ENCODE measurements at regions not wholly inside any gene's neighbourhood (a gene's known extent, or its start where the extent isn't known, plus 50 kb on each side); places are given as distances from the start of the nearest gene placed in this dataset.
"Not testable (repeated sequence)": the region's sequence is repeated elsewhere in the genome, so short reads cannot be mapped to it uniquely, and the experiment has no call there.

- in situ Hi-C loops (cut with HindIII; ENCODE audit: low sequenced_read_pairs) = not testable (repeated sequence)
Measured at GRCh38 chr18:27510036-27510633, 325.0 kb upstream of the CHST9 start.

GRCh38 chr18:27501671-27502070, 316.6 kb upstream of the CHST9 start:
- in situ Hi-C loops (cut with HindIII; ENCODE audit: low sequenced_read_pairs) = no loop called here

- in situ Hi-C loops (cut with HindIII; ENCODE audit: low sequenced_read_pairs) = no loop called here
Measured at GRCh38 chr18:27500531-27500930, 315.4 kb upstream of the CHST9 start.

GRCh38 chr18:27497246-27497645, 312.1 kb upstream of the CHST9 start:
- in situ Hi-C loops (cut with HindIII; ENCODE audit: low sequenced_read_pairs) = no loop called here

GRCh38 chr18:27493182-27493581, 308.1 kb upstream of the CHST9 start:
- in situ Hi-C loops (cut with HindIII; ENCODE audit: low sequenced_read_pairs) = no loop called here

- in situ Hi-C loops (cut with HindIII; ENCODE audit: low sequenced_read_pairs) = no loop called here
Measured at GRCh38 chr18:27491772-27492171, 306.7 kb upstream of the CHST9 start.

GRCh38 chr18:27483276-27483675, 298.2 kb upstream of the CHST9 start:
- in situ Hi-C loops (cut with HindIII; ENCODE audit: low sequenced_read_pairs) = no loop called here

- in situ Hi-C loops (cut with HindIII; ENCODE audit: low sequenced_read_pairs) = no loop called here
Measured at GRCh38 chr18:27478459-27478858, 293.4 kb upstream of the CHST9 start.

- in situ Hi-C loops (cut with HindIII; ENCODE audit: low sequenced_read_pairs) = no loop called here
Measured at GRCh38 chr18:27473318-27473717, 288.2 kb upstream of the CHST9 start.

- in situ Hi-C loops (cut with HindIII; ENCODE audit: low sequenced_read_pairs) = no loop called here
Measured at GRCh38 chr18:27467073-27467472, 282.0 kb upstream of the CHST9 start.

GRCh38 chr18:27461957-27462356, 276.8 kb upstream of the CHST9 start:
- in situ Hi-C loops (cut with HindIII; ENCODE audit: low sequenced_read_pairs) = no loop called here

- in situ Hi-C loops (cut with HindIII; ENCODE audit: low sequenced_read_pairs) = no loop called here
Measured at GRCh38 chr18:27449104-27449503, 264.0 kb upstream of the CHST9 start.

- in situ Hi-C loops (cut with HindIII; ENCODE audit: low sequenced_read_pairs) = no loop called here
Measured at GRCh38 chr18:27447930-27448329, 262.8 kb upstream of the CHST9 start.

GRCh38 chr18:27447451-27447881, 262.4 kb upstream of the CHST9 start:
- in situ Hi-C loops (cut with HindIII; ENCODE audit: low sequenced_read_pairs) = no loop called here

GRCh38 chr18:27430595-27430994, 245.5 kb upstream of the CHST9 start:
- in situ Hi-C loops (cut with HindIII; ENCODE audit: low sequenced_read_pairs) = no loop called here

GRCh38 chr18:27428716-27429475, 243.8 kb upstream of the CHST9 start:
- in situ Hi-C loops (cut with HindIII; ENCODE audit: low sequenced_read_pairs) = no loop called here

GRCh38 chr18:27428120-27428519, 243.0 kb upstream of the CHST9 start:
- in situ Hi-C loops (cut with HindIII; ENCODE audit: low sequenced_read_pairs) = no loop called here

GRCh38 chr18:27423581-27423980, 238.5 kb upstream of the CHST9 start:
- in situ Hi-C loops (cut with HindIII; ENCODE audit: low sequenced_read_pairs) = no loop called here

GRCh38 chr18:27419646-27420045, 234.5 kb upstream of the CHST9 start:
- in situ Hi-C loops (cut with HindIII; ENCODE audit: low sequenced_read_pairs) = no loop called here

GRCh38 chr18:27415495-27415894, 230.4 kb upstream of the CHST9 start:
- in situ Hi-C loops (cut with HindIII; ENCODE audit: low sequenced_read_pairs) = no loop called here

GRCh38 chr18:27414682-27415081, 229.6 kb upstream of the CHST9 start:
- in situ Hi-C loops (cut with HindIII; ENCODE audit: low sequenced_read_pairs) = no loop called here
